ENCODE measurements at regions not wholly inside any gene's neighbourhood (a gene's known extent, or its start where the extent isn't known, plus 50 kb on each side); places are given as distances from the start of the nearest gene placed in this dataset.

GRCh38 chr4:12562476-12563140 is 921.5 kb downstream of the RAB28 start:
- Histone ChIP-seq H3K9me3 (no peaks in the 10 kb centered on the region), H3K27me3 (no peaks in the 10 kb centered on the region), H3K4me1 (no peaks in the 10 kb centered on the region), H3K4me3 (no peak overlapping the region), H3K36me3 (no peaks in the 10 kb centered on the region), H3K27ac (no peak overlapping the region)
- no peak for TF ChIP-seq EP300 (IDR thresholded peaks at IDR 0.05)
- TF ChIP-seq CTCF (IDR thresholded peaks at IDR 0.05) = no peak
- no peak for TF ChIP-seq POLR2AphosphoS5 (IDR thresholded peaks at IDR 0.05)
- no peak for TF ChIP-seq POLR2A (IDR thresholded peaks at IDR 0.05)
- DNase-seq (ENCODE audit: low spot score in 2 of 2) = no peak
- 47% methylated on average over 3 of the region's 3 CpGs for WGBS

- no peak for DNase-seq (ENCODE audit: low spot score in 2 of 2)
- TF ChIP-seq EP300 (IDR thresholded peaks at IDR 0.05) (no peak), POLR2A (IDR thresholded peaks at IDR 0.05) (no peak), POLR2AphosphoS5 (IDR thresholded peaks at IDR 0.05) (no peak)
- Histone ChIP-seq H3K27me3 (no peaks in the 10 kb centered on the region), H3K36me3 (no peaks in the 10 kb centered on the region), H3K4me1 (no peaks in the 10 kb centered on the region), H3K27ac (no peak overlapping the region), H3K9me3 (no peaks in the 10 kb centered on the region), H3K4me3 (no peak overlapping the region)
Measured at GRCh38 chr4:12562021-12562420, 922.1 kb downstream of the RAB28 start.

GRCh38 chr4:12555011-12555410 is 929.1 kb downstream of the RAB28 start:
- Histone ChIP-seq H3K27me3 (no peaks in the 10 kb centered on the region), H3K4me1 (no peaks in the 10 kb centered on the region), H3K4me3 (no peak overlapping the region), H3K36me3 (no peaks in the 10 kb centered on the region), H3K9me3 (no peaks in the 10 kb centered on the region), H3K27ac (no peak overlapping the region)
- no peak for DNase-seq (ENCODE audit: low spot score in 2 of 2)
- 87% methylated on average over 4 of the region's 4 CpGs for WGBS
- TF ChIP-seq CTCF (IDR thresholded peaks at IDR 0.05) (no peak), POLR2AphosphoS5 (IDR thresholded peaks at IDR 0.05) (no peak), POLR2A (IDR thresholded peaks at IDR 0.05) (no peak), EP300 (IDR thresholded peaks at IDR 0.05) (no peak)

GRCh38 chr4:12548678-12549077 is 935.5 kb downstream of the RAB28 start:
- Histone ChIP-seq H3K27ac (no peak overlapping the region), H3K36me3 (no peaks in the 10 kb centered on the region), H3K4me1 (no peaks in the 10 kb centered on the region), H3K4me3 (no peak overlapping the region), H3K9me3 (no peaks in the 10 kb centered on the region), H3K27me3 (no peaks in the 10 kb centered on the region)
- WGBS = 51% methylated on average over 4 of the region's 4 CpGs
- TF ChIP-seq POLR2A (IDR thresholded peaks at IDR 0.05) = no peak
- no peak for TF ChIP-seq CTCF (IDR thresholded peaks at IDR 0.05)
- TF ChIP-seq EP300 (IDR thresholded peaks at IDR 0.05) = no peak
- TF ChIP-seq POLR2AphosphoS5 (IDR thresholded peaks at IDR 0.05) = no peak
- DNase-seq (ENCODE audit: low spot score in 2 of 2) = no peak

GRCh38 chr4:12545812-12546211 is 938.3 kb downstream of the RAB28 start:
- DNase-seq (ENCODE audit: low spot score in 2 of 2) = no peak
- WGBS = 0% methylated on average over 1 of the region's 1 CpG
- H3K27me3 ChIP-seq = no peaks in the 10 kb centered on the region
- H3K36me3 ChIP-seq = no peaks in the 10 kb centered on the region
- H3K4me1 ChIP-seq = no peaks in the 10 kb centered on the region
- no peaks in the 10 kb centered on the region for H3K9me3 ChIP-seq
- no peak overlapping the region for H3K27ac ChIP-seq
- TF ChIP-seq POLR2AphosphoS5 (IDR thresholded peaks at IDR 0.05) (no peak), EP300 (IDR thresholded peaks at IDR 0.05) (no peak), CTCF (IDR thresholded peaks at IDR 0.05) (no peak), POLR2A (IDR thresholded peaks at IDR 0.05) (no peak)
- no peak overlapping the region for H3K4me3 ChIP-seq

GRCh38 chr4:12538162-12538561 is 946.0 kb downstream of the RAB28 start:
- TF ChIP-seq EP300 (IDR thresholded peaks at IDR 0.05) (no peak), CTCF (IDR thresholded peaks at IDR 0.05) (no peak), POLR2AphosphoS5 (IDR thresholded peaks at IDR 0.05) (no peak), POLR2A (IDR thresholded peaks at IDR 0.05) (no peak)

More at GRCh38 chr4:12538162-12538561, 946.0 kb downstream of the RAB28 start:
- no peak overlapping the region for H3K27ac ChIP-seq
- no peak for DNase-seq (ENCODE audit: low spot score in 2 of 2)
- H3K9me3 ChIP-seq = no peaks in the 10 kb centered on the region
- 90% methylated on average over 17 of the region's 17 CpGs for WGBS
- no peaks in the 10 kb centered on the region for H3K27me3 ChIP-seq
- no peak overlapping the region for H3K4me3 ChIP-seq
- no peaks in the 10 kb centered on the region for H3K36me3 ChIP-seq
- H3K4me1 ChIP-seq = no peaks in the 10 kb centered on the region
